ENCODE measurements at regions not wholly inside any gene's neighbourhood (a gene's known extent, or its start where the extent isn't known, plus 50 kb on each side); places are given as distances from the start of the nearest gene placed in this dataset.

DNA sequence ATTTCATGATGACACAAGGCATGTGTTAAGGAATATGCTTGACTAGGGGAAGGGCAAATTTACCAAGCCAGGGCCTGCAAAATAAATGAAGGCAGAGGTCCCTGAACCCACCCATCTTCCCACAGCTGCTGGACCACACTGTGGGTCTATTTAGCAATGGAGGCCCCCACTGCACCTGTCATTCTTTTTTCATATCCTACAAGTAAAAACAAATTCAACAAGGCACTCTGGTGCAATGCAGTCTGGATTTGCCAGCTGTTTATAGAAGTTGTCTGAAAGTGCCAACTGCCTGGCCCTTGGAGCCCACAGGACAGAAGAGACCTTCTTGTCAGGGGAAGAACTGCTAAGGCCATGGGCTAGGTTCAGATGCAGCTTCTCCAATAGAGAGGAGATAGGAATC is 112.8 kb upstream of the ATL2 start:
- no peaks in the 10 kb centered on the region for H3K9me3 Mint-ChIP-seq (ENCODE audit: low read depth, unreplicated experiment)
- no peak overlapping the region for H3K27ac Mint-ChIP-seq (ENCODE audit: unreplicated experiment)
- intact Hi-C loops (cut with micrococcal nuclease; ENCODE audit: unreplicated experiment): no loop called here
- no peak for DNase-seq
- H3K36me3 Mint-ChIP-seq (ENCODE audit: insufficient read depth, unreplicated experiment): no peaks in the 10 kb centered on the region
- TF ChIP-seq, protein P1, sequence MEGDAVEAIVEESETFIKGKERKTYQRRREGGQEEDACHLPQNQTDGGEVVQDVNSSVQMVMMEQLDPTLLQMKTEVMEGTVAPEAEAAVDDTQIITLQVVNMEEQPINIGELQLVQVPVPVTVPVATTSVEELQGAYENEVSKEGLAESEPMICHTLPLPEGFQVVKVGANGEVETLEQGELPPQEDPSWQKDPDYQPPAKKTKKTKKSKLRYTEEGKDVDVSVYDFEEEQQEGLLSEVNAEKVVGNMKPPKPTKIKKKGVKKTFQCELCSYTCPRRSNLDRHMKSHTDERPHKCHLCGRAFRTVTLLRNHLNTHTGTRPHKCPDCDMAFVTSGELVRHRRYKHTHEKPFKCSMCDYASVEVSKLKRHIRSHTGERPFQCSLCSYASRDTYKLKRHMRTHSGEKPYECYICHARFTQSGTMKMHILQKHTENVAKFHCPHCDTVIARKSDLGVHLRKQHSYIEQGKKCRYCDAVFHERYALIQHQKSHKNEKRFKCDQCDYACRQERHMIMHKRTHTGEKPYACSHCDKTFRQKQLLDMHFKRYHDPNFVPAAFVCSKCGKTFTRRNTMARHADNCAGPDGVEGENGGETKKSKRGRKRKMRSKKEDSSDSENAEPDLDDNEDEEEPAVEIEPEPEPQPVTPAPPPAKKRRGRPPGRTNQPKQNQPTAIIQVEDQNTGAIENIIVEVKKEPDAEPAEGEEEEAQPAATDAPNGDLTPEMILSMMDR (IDR thresholded peaks at IDR 0.05; ENCODE audit: unreplicated experiment): no peak
- H3K27me3 Mint-ChIP-seq (ENCODE audit: unreplicated experiment): no peaks in the 10 kb centered on the region
- H3K4me3 Mint-ChIP-seq (ENCODE audit: low read depth, unreplicated experiment): no peak overlapping the region
- H3K4me1 Mint-ChIP-seq (ENCODE audit: low read depth, unreplicated experiment): no peaks in the 10 kb centered on the region
- CTCF ChIA-PET: no interaction called here
- no TSS peak for BruUV-seq (replicated peaks)

DNA sequence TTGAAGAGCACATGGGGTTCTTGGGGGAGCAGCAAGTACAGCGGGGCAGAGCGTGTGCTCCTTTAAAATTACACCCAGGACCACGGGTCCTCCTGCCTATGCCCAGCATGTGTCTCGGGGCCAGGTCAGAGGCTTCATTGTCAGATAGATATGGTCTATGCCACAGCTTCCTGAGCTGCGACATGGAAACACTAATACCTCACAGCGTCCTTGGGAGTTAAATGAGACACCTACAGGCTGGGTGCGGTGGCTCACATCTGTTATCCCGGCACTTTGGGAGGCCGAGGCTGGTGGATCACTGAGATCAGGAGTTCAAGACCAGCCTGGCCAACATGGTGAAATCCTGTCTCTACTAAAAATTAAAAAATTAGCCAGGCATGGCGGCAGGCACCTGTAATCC is 110.8 kb upstream of the ATL2 start:
- H3K4me3 Mint-ChIP-seq (ENCODE audit: low read depth, unreplicated experiment): no peak overlapping the region
- H3K9me3 Mint-ChIP-seq (ENCODE audit: low read depth, unreplicated experiment): no peaks in the 10 kb centered on the region
- no peaks in the 10 kb centered on the region for H3K27me3 Mint-ChIP-seq (ENCODE audit: unreplicated experiment)
- TF ChIP-seq, protein P1 (IDR thresholded peaks at IDR 0.05; ENCODE audit: unreplicated experiment): no peak
- BruUV-seq (replicated peaks): no TSS peak
- no peaks in the 10 kb centered on the region for H3K36me3 Mint-ChIP-seq (ENCODE audit: insufficient read depth, unreplicated experiment)
- no peak for DNase-seq
- intact Hi-C loops (cut with micrococcal nuclease; ENCODE audit: unreplicated experiment): no loop called here
- CTCF ChIA-PET: no interaction called here
- no peak overlapping the region for H3K27ac Mint-ChIP-seq (ENCODE audit: unreplicated experiment)
- no peaks in the 10 kb centered on the region for H3K4me1 Mint-ChIP-seq (ENCODE audit: low read depth, unreplicated experiment)

DNA sequence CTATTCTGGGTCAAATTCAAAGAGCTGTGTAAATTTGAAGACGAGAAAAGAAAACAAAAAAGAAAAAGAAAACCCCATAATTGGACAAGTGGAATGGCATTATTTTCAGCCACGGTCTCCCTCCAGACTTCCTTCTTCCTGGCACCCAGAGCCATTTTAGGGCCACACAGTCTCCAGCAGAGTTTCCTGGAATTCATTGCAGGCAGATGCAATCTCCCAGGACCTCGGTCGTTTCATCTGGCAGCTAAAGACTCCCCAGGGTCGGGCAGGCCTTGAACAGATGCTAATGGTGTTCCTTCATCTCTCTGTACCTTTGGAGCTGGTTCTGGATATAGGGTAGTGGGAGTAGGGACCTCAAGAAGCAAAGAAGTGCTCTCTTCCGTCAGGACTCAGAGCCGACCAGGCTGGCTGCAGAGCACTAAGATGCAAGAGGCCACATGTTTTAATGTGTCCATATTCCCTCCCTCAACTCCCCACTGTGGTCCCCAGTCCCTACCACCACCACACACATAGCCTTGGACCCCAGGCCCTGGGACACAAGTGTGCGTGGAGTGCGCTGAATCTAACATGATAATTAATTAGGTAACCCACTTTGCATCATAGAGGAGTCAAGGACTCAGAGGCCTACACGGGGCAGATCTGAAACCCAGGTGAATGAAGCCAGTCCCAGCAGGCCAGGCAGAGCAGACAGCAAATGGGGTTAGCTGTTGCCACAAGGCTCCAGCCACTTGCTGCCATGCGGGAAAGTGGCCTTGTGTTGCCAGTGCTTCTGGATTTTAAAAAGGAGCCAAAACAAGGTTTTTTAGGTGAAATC is 109.3 kb upstream of the ATL2 start:
- intact Hi-C loops (cut with micrococcal nuclease; ENCODE audit: unreplicated experiment): no loop called here
- DNase-seq: no peak
- BruUV-seq (replicated peaks): no TSS peak
- Mint-ChIP-seq H3K27me3 (ENCODE audit: unreplicated experiment) (no peaks in the 10 kb centered on the region), H3K36me3 (ENCODE audit: insufficient read depth, unreplicated experiment) (no peaks in the 10 kb centered on the region), H3K27ac (ENCODE audit: unreplicated experiment) (no peak overlapping the region), H3K9me3 (ENCODE audit: low read depth, unreplicated experiment) (no peaks in the 10 kb centered on the region), H3K4me3 (ENCODE audit: low read depth, unreplicated experiment) (no peak overlapping the region), H3K4me1 (ENCODE audit: low read depth, unreplicated experiment) (no peaks in the 10 kb centered on the region)
- TF ChIP-seq, protein P1 (IDR thresholded peaks at IDR 0.05; ENCODE audit: unreplicated experiment): no peak
- CTCF ChIA-PET: no interaction called here

DNA sequence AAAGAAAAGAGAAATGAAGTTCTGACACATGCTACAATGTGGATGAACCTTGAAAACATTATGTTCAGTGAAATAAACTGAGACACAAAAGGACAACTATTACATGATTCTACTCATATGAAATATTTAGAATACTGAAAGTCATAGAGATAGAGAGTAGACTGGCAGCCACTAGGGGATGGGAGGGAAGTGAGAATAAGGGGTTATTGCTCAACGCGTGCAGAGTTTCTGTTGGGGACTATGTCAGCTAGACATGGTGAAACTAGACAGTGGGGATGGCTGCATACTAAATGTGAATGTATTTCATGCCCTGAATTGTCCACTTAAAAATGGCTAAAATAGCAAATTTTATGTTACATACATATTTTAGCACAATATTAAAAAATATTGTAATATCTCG is 108.7 kb upstream of the ATL2 start:
- CTCF ChIA-PET: no interaction called here
- no peak for DNase-seq
- BruUV-seq (replicated peaks): no TSS peak
- TF ChIP-seq, protein P1 (IDR thresholded peaks at IDR 0.05; ENCODE audit: unreplicated experiment): no peak
- H3K36me3 Mint-ChIP-seq (ENCODE audit: insufficient read depth, unreplicated experiment): peaks cover 3% of the 10 kb centered on the region
- H3K9me3 Mint-ChIP-seq (ENCODE audit: low read depth, unreplicated experiment): no peaks in the 10 kb centered on the region
- intact Hi-C loops (cut with micrococcal nuclease; ENCODE audit: unreplicated experiment): no loop called here
- no peaks in the 10 kb centered on the region for H3K4me1 Mint-ChIP-seq (ENCODE audit: low read depth, unreplicated experiment)
- no peak overlapping the region for H3K4me3 Mint-ChIP-seq (ENCODE audit: low read depth, unreplicated experiment)
- no peak overlapping the region for H3K27ac Mint-ChIP-seq (ENCODE audit: unreplicated experiment)
- no peaks in the 10 kb centered on the region for H3K27me3 Mint-ChIP-seq (ENCODE audit: unreplicated experiment)

Data from Calu3 (cell line).